Urinary bladder (tissue), 3 donors: ENCODE measurements at regions not wholly inside any gene's neighbourhood (a gene's known extent, or its start where the extent isn't known, plus 50 kb on each side); places are given as distances from the start of the nearest gene placed in this dataset.
"Not testable (repeated sequence)": the region's sequence is repeated elsewhere in the genome, so short reads cannot be mapped to it uniquely, and the experiment has no call there.

Experiments
- DNase-seq: peaks from one replicate; pipeline ENCODE4 v3.0.0-alpha.2; 2015; ENCODE audit errors: extremely low spot score
- H3K27ac ChIP-seq: one replicate; pipeline ENCODE4 v1.5.1; 2013; ENCODE audit warnings: low read depth, mild to moderate bottlenecking, moderate library complexity
- H3K36me3 ChIP-seq: one replicate; pipeline ENCODE4 v1.6.1; 2013; ENCODE audit warnings: mild to moderate bottlenecking, moderate library complexity; ENCODE audit not compliant: insufficient read depth
- H3K4me1 ChIP-seq: one replicate; pipeline ENCODE4 v1.6.1; 2013; ENCODE audit warnings: mild to moderate bottlenecking, moderate library complexity; ENCODE audit not compliant: insufficient read depth
- H3K4me3 ChIP-seq: one replicate; pipeline ENCODE4 v1.5.1; 2013; ENCODE audit warnings: low read depth, low read length
- WGBS: extraction: QIAGEN DNeasy Blood & Tissue Kit; methylation state at CpG from one replicate; pipeline ENCODE4 v1.1.7; 2013; 5-methylcytosine and 5-hydroxymethylcytosine counted together
- donor health status: healthy with polysubstance abuse.
- donor health status: healthy.

DNA sequence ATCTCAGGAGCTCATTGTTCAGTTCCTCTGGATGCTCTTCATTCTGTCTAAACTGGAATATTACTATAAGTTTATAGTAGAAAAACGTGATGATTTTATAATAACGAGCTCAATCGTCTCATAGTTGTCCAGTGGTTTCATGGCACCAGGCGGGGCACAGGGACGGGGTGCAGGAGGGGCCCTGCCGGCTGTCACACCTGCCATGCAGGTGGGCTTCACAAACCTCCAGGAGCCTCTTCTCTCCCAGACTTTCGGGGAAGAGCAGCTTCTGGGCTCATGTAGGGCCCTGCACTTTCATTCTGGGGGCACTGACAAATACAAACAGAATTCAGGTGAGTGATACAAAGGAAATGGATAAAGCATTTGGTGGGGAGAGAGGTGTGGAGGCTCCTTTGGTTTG lies 146.9 kb upstream of the KLF6 start:
- no peak overlapping the region for H3K27ac ChIP-seq
- no peak overlapping the region for H3K4me3 ChIP-seq
- no peaks in the 10 kb centered on the region for H3K4me1 ChIP-seq
- H3K36me3 ChIP-seq = no peaks in the 10 kb centered on the region
- DNase-seq = no peak
- 92% methylated on average over 7 of the region's 7 CpGs for WGBS

DNA sequence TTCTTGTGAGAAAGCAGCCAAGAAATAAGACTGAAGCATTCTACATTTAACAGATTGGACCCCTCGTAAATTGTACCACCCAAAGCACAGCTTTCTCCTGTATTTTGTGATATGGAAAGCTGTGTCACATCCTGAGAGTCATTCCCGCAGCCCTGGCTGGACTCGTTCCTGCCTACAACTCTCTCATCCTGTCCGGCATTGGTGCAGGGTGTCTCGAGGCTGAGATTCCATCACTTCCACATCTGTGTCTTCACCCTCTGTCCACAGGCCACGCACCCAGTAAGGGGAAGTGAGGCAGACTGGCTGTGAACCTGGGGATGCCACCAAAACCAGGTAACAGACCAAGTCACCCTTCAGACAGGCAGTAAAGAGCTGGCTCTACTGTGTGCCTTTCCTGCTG lies 146.2 kb upstream of the KLF6 start:
- H3K4me1 ChIP-seq = no peaks in the 10 kb centered on the region
- no peak overlapping the region for H3K4me3 ChIP-seq
- 91% methylated on average over 6 of the region's 6 CpGs for WGBS
- no peaks in the 10 kb centered on the region for H3K36me3 ChIP-seq
- DNase-seq = no peak
- no peak overlapping the region for H3K27ac ChIP-seq

DNA sequence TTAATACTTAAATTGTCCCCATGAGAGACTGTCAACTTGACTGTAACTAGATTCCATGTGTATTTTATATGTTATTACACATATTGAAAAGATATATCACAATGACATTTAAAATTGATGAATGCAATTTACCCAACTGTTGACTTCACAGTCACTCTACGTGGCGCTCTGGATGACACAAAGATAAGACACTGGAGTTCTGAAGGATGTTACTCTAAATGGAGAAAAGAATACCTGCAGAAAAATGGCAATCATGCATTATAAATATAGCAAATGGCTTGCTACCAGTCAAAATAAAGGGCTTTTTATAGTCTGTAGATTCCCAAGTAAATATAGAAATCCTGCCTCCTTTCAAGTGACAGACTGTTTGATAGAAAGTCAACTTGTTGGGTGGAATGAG lies 143.6 kb upstream of the KLF6 start:
- Histone ChIP-seq H3K36me3 (no peaks in the 10 kb centered on the region), H3K27ac (no peak overlapping the region), H3K4me3 (no peak overlapping the region), H3K4me1 (no peaks in the 10 kb centered on the region)
- no peak for DNase-seq
- WGBS = 93% methylated on average over 2 of the region's 2 CpGs

DNA sequence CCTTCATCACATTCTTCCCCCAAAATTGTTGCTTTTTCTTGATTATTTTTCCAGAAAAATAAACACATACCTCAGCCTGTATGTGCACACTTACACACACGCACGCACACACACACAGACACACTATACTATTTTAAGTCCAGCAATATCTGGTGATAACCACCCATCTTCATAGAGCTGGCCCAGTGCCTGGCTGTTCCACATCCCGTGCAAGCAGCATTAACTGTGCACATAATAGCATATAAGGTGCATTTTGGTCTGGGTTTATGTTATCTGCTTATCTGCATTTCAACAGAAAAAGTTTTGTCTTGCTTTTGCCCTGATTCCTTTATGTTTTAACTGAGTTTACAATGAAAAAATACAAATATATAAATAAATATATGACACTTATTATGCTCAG lies 143.1 kb upstream of the KLF6 start:
- WGBS = 60% methylated on average over 3 of the region's 3 CpGs
- no peaks in the 10 kb centered on the region for H3K36me3 ChIP-seq
- no peak for DNase-seq
- H3K27ac ChIP-seq = no peak overlapping the region
- H3K4me3 ChIP-seq = no peak overlapping the region
- H3K4me1 ChIP-seq = no peaks in the 10 kb centered on the region

DNA sequence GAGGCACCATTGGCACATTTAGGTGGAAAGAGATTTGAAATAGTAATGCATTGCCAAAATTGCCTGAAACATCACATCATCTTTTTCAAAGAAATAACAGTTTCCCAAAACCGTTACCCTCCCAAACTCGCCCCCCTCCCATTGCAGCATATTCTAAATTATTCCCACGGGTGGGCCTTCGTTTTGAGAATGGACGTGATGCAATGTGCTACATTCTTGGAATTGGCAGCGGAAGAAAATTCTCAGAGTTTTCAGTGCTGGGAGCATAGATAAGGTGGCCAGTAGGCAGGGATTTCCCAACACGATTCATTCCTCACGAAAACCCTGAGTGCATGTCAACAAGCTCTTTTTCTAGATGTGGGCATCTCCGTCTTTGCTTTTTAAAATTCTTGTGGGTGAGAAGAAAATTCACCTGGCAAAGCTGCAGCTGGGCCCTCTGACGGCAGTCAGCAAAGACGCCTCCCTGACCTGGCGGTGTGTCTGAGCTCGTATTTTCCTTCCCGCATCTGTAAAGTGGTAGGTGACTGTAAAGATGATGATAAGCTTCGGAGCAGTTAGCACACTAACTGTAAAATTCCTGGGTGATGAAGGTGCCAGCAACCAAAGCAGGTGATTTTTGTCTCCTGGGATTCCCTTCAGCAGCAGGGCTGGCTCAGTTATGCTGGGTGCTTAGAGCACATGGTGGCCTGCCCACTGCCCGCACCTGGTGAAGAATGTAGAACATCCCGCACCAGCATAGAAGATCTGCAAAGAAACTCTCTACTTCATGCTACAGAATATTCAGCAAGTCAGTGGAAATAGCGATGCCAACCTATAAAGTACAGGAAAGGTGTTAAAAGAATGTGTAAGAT lies 141.9 kb upstream of the KLF6 start:
- DNase-seq = no peak
- Histone ChIP-seq H3K27ac (no peak overlapping the region), H3K4me3 (no peak overlapping the region), H3K36me3 (no peaks in the 10 kb centered on the region), H3K4me1 (no peaks in the 10 kb centered on the region)
- 70% methylated on average over 18 of the region's 18 CpGs for WGBS

DNA sequence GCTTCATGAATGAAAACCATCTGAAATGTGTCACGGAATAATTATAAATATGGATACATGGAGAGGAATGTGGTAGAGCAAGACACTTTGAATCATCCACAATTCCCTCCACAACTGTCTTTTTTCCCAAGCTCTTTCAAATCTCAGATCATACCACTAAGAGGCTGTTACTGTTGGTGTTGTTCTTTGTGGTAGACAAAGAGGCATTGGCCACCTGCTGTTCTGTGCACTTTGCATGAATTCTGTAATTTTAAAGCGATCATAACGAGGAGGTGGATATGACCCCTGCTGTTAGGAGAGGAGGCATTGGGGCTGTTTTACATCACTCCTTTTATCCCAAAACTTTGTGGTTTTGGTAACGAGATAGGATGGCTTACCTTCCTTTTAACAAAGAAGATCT lies 141.2 kb upstream of the KLF6 start:
- Histone ChIP-seq H3K27ac (no peak overlapping the region), H3K36me3 (no peaks in the 10 kb centered on the region), H3K4me3 (no peak overlapping the region), H3K4me1 (no peaks in the 10 kb centered on the region)
- WGBS = 96% methylated on average over 4 of the region's 4 CpGs
- no peak for DNase-seq

DNA sequence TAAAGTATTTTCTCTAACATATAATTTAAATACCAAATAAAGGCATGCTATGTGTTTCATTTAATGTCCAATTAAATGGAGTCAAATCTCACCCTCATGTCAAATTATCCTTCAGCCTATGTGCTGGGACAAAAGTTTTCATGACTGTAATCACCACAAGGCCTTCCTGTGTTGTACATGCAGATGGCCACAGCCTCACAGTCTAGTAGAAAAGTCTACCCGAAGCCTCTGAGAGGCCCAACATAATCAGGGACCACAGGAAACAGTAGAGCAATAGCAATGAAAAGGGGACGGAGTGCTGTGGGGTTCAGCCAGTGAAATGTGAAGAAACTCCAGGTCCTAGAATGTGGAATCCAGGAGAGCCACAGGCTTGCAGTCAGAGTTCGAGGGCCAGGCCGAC lies 140.2 kb upstream of the KLF6 start:
- Histone ChIP-seq H3K27ac (no peak overlapping the region), H3K4me1 (no peaks in the 10 kb centered on the region), H3K4me3 (no peak overlapping the region), H3K36me3 (no peaks in the 10 kb centered on the region)
- no peak for DNase-seq
- 93% methylated on average over 4 of the region's 4 CpGs for WGBS

DNA sequence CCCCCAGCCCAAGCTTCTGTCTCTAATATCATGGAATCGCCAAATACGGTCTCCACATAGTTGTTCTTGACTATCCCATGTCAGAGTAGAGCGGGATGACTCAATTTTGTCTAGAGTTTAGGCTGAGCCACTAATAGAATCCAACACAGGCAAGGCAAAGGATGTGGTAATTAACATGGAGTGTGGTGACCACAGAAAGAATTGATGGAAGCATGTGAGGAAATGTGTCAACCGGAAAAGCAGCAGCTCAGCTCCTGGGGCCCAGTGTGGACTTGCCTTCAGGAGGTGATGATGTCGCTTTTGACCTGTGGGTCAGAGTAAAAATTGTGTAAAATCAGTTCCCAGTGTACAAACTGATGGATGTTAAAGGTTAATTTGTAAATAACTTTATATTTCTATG lies 139.3 kb upstream of the KLF6 start:
- H3K27ac ChIP-seq = no peak overlapping the region
- WGBS = 71% methylated on average over 5 of the region's 5 CpGs
- H3K36me3 ChIP-seq = no peaks in the 10 kb centered on the region
- H3K4me3 ChIP-seq = no peak overlapping the region
- H3K4me1 ChIP-seq = no peaks in the 10 kb centered on the region
- DNase-seq = no peak

DNA sequence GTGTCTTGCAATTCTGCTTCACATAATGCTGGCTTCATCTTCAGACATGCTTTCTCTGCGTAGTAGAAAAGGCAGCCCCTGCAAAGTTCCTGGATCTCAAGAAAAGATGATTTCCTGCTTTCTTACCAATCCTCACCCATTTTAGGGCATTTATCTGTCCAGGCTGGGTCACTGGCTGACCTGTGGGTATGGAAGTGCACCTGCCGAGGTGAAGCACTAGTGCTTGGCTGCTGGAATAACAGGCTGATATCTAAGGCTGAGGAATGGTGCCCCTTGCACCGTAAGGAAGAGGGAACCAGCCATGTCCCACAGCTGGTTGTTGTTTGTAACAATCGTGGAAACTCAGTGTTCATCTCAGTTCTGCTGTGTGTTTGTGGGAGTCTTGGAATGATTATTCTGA lies 138.0 kb upstream of the KLF6 start:
- WGBS = 68% methylated on average over 4 of the region's 4 CpGs
- H3K4me1 ChIP-seq = no peaks in the 10 kb centered on the region
- H3K4me3 ChIP-seq = no peak overlapping the region
- no peak overlapping the region for H3K27ac ChIP-seq
- no peak for DNase-seq
- H3K36me3 ChIP-seq = no peaks in the 10 kb centered on the region

DNA sequence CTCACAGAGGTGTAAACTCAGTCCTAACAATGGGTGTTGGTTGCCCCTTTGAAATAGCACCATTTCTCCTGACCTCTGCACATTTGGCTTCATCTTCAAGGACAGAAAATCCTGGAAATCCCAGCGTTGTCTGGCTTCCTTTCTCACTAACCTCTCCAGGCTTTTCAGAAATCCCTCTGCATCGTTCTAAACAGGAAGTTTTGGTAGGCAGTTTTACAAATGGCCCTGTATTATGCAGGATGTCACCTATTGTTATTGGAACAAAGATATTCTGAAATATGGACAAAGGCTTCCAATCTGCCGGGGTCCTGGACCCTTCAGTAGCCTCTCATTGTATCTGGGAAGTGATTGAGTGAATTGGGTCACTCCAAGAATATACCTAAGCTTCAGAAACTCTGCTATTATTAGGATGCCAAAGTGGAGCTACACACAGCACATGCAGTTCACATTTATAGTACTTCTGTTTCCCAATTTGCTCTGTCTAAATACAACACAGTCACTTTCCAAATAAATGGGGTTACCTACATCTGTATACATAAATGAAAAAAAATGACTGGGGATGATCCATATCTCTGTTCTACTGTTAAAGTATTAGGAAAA lies 134.8 kb upstream of the KLF6 start:
- H3K4me1 ChIP-seq = no peaks in the 10 kb centered on the region
- H3K27ac ChIP-seq = no peak overlapping the region
- no peak for DNase-seq
- 23% methylated on average over 3 of the region's 3 CpGs for WGBS
- no peaks in the 10 kb centered on the region for H3K36me3 ChIP-seq
- no peak overlapping the region for H3K4me3 ChIP-seq

DNA sequence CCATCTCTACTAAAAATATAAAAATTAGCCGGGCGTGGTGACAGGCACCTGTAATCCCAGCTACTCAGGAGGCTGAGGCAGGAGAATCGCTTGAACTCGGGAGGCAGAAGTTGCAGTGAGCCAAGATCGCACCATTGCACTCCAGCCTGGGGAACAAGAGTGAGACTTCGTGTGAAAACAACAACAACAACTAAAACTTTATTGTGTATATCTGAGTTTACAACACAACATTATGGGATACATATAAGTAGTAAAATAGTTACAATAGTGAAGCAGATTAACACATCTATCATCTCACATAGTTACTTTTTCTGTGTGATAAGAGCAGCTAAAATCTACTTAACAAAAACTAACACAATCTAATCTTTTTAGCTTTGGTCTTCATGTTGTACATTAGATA lies 132.4 kb upstream of the KLF6 start:
- not testable (repeated sequence) for H3K36me3 ChIP-seq, H3K4me1 ChIP-seq, H3K27ac ChIP-seq, H3K4me3 ChIP-seq, DNase-seq
- 81% methylated on average over 6 of the region's 6 CpGs for WGBS

DNA sequence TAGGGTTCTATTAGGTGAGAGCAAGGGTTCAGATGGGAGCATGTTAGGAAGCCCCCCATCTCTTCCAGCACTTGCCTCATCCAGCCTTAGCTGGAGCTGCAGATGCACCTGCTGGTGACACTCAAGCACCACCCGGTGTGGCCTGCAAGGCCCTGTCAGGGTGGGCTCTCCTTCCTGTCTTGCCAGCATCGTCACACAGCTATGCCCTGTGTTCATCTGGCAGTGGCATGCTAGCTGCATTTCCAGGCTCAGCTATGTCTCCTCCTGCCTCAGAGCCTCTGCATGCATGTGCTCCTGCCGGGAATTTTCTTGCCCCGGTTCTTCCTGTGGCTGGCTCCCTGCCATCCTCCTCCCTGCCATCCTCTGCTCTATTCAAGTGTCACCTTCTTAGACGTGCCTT lies 129.7 kb upstream of the KLF6 start:
- H3K4me1 ChIP-seq = no peaks in the 10 kb centered on the region
- H3K36me3 ChIP-seq = no peaks in the 10 kb centered on the region
- no peak overlapping the region for H3K27ac ChIP-seq
- no peak for DNase-seq
- WGBS = 63% methylated on average over 5 of the region's 5 CpGs
- H3K4me3 ChIP-seq = no peak overlapping the region

DNA sequence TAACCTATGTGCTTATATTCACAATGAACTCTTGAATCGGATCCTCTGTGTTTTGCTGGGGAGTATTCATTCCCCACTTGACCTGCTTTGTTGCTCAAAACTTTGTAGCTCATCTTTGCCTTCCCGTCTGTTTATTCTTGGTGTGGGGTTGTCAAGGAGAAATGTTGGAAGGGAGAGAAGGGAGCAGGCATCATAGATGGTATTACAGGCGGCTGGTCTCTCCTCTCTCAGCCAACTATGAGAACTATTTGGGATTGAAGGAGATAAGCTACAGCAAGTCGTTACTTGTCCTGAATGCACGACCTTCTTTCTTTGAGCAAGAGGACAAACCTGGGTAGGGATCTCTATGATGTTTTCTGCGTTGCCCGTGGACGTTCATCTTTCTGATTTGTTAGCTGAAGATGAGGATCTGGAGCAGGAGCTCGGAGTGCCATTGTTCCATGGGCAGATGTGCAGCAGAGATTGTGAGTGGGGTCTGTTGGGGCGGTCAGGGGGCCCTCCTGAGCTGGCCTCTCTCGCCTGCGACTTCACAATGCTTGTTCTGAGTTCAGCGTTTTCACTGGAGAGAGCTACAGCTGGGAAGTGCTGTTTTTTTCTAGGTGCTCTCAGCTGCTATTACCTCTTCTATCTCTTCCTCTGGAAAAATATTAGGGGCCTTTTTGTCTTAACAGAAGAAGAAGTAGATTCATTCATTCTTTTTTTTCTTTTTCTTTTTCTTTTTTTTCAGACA lies 126.9 kb upstream of the KLF6 start:
- peak overlapping the region; percentile 23 for H3K4me3 ChIP-seq
- H3K27ac ChIP-seq = peak overlapping the region; percentile 79
- peak; percentile 61 for DNase-seq

DNA sequence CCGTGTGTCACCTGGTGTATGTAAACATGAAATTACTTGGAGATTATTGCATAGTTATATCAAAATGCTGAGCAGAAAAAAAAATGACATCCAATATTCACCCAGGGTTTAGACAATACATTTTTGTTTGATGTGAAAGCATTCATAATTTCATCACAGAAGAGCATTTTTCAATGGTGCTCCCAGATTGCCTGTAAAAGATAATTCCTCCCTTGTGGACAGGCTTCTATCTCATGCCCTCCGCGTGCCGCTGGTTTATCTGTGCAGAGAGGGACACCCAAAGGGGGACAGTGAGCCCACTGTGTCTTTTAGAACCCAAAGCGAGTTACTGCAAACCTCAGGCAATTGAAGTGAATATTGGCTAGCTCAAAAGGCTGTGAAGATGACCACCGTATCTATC lies 126.2 kb upstream of the KLF6 start:
- Histone ChIP-seq H3K27ac (no peak overlapping the region), H3K4me3 (no peak overlapping the region), H3K4me1 (no peaks in the 10 kb centered on the region), H3K36me3 (no peaks in the 10 kb centered on the region)
- no peak for DNase-seq
- WGBS = 61% methylated on average over 6 of the region's 6 CpGs

More for the DNA sequence above, 126.9 kb upstream of the KLF6 start:
- no peaks in the 10 kb centered on the region for H3K4me1 ChIP-seq
- WGBS = 32% methylated on average over 13 of the region's 13 CpGs
- no peaks in the 10 kb centered on the region for H3K36me3 ChIP-seq
